Peyer's patch (tissue), 4 donors: ENCODE measurements at regions not wholly inside any gene's neighbourhood (a gene's known extent, or its start where the extent isn't known, plus 50 kb on each side); places are given as distances from the start of the nearest gene placed in this dataset.

ENCODE experiments used
- CTCF ChIP-seq, 6 experiments: fragments of 450-650 bp in 4 of 6; fragments of 200-600 bp in 2 of 6; sonication (generic) in 1 of 6; IDR thresholded peaks; one replicate each; pipeline ENCODE4 v1.5.1; 2017 to 2019; ENCODE audit warnings: antibody characterized with exemption in 6 of 6, mild to moderate bottlenecking in 3 of 6, moderate library complexity in 1 of 6
- POLR2A ChIP-seq, 2 donors: fragments of 450-650 bp; IDR thresholded peaks; one replicate each; pipeline ENCODE4 v1.5.1; 2017; ENCODE audit warnings: antibody characterized with exemption in 2 of 2, mild to moderate bottlenecking in 2 of 2, moderate library complexity in 2 of 2

GRCh38 chr13:81203783-81204182, 862.9 kb upstream of the SPRY2 start:
- no peak for TF ChIP-seq POLR2A (IDR thresholded peaks at IDR 0.05)
- no peak for TF ChIP-seq CTCF (IDR thresholded peaks at IDR 0.05)
